Activated gamma-delta T cell treated with anti-CD3 and anti-CD28 coated beads, Interleukin-2, amount 50 U/mL, for 16 hours (primary cell): ENCODE measurements at regions not wholly inside any gene's neighbourhood (a gene's known extent, or its start where the extent isn't known, plus 50 kb on each side); places are given as distances from the start of the nearest gene placed in this dataset.

Source experiments
- DNase-seq: peaks from one replicate; pipeline ENCODE4 v3.0.0-alpha.2; 2020; ENCODE audit warnings: low read depth

DNA sequence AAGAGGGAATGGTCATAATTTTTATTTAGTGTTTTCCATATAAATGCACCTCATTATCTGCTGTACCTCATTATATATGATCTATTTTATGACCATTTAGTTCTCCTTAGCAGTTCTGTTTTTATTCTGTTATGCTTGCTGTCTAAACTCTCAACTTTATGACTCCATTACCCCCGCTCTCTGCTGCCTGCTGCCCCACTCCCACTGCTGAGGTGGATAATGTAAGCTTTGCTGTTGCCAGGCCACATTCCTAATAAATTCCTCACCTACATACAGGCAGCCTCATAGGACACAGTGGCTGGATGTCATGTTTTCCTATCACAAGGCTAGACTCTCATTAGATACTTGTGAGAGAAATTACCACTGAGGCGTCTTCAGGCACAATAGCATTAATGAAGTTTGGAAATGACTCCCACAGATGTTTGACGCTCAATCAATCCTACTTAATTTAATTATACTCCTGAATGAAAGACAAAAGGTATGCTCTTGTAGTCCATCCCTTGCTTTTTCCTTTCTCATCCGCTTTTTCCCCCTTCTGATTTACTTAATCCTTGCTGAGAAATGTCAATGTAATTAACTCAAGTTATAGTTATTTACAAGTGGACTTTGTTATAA lies 497.5 kb upstream of the IGFBP7 start:
- DNase-seq: no peak

DNA sequence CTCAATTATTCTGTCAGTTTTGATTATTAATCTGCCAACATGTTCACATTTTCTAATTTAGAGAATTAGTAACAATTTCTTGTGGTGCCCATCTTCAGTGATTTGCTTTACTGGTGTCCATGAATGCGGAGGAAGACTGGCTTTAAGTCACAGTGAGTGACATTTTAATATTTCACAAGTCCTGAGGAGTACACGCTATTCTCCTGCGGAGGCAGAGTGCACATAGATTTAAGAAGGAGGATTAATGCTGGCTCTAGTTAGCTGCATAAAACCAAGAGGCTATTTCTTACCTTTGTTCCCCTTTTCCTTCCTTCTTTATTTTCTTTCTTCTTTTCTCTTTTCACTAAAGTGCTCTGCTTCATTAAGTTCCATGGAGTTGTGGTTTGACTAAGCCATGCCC lies 495.2 kb upstream of the IGFBP7 start:
- DNase-seq: no peak

DNA sequence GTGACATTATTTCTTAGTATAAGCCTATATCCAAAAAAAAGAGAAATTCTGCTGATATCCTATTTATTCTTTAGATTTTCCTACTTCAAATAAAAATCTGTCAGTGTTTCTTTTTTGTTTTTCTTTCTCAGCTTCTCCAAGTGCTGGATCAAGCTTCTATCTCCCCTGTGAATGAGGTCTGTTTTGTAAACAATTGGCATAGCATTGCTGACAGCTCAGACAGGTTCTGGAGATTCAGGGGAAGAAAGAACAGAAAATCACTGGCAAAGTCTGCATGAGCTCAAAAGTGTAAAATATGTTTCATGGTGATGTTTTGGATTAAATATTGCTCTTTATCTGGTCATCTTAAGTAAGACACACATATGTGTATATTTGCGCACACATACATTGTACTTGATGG lies 492.0 kb upstream of the IGFBP7 start:
- no peak for DNase-seq

DNA sequence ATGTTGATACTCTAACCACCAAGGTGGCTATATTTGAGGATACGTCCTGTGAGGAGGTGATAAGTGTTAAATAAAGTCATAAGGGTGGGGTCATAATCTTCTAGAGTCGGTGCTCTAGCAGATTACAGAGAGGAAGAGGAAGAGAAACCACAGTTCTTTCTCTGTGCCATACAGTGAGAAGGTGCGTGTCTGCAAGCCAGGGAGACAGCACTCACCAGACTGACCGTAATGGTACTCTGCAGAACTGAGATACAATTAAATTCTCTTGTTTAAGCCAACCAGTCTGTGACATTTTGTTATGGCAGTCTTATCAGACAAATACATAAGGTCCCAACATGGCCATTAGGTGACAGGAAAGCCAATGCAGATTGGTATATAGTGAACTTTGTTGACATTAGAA lies 480.9 kb upstream of the IGFBP7 start:
- no peak for DNase-seq

DNA sequence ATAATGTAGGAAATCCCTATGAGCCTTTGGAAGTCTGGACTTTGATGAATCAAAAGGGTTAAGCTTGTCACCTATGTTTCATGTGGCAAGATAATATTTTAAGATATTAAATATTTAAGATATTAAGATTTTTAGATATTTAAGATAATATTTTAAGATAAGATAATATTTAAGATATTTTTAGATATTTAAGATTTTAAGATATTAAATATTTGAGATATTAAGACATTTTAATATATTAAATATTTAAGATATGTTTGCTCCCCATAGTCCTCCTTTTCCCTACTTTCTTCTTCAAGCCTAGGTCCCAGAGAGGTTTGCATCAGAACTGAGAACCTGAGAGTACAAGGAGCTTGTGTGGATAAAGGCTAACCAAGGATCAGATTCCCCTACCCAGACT lies 478.4 kb upstream of the IGFBP7 start:
- DNase-seq: no peak

DNA sequence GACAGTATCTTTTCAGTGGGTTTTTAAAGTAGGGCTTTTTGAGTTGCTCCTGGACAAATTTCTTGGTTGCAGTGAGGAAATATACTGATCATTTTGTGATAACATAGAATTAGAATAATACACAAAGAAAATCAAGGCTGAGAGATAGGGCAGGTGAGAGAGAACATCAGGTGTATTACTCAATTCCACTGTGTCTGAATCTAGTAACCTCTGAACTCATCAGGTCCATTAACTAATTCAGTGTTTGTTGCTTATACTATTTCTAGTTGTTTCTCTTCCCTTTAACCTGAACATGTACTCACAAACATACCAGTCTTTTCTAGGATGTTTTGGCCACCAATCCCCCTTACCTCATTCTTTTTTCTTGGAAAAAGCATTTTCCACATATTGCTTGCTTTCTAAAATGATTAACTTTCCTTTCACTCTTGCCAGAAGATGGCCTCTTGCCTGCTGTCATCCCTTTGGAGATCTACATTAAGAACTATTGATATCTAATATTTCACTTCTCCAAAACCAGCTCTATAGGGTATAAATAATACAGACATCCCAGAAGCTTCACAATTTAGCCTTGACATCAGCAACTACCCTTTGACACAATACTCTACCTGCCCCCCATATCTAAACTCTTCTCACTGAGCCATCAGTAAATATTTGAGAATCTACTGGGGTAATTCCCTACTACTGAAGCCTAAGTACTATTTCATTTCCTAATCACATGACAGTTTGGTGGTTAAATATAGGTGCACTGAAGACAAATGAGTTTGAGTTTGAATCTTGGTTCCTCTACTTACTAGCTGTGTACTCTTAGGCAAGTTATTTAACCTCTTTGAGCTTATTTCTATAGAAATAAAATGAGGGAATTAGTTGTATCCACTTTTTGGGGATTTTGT lies 470.8 kb upstream of the IGFBP7 start:
- no peak for DNase-seq

DNA sequence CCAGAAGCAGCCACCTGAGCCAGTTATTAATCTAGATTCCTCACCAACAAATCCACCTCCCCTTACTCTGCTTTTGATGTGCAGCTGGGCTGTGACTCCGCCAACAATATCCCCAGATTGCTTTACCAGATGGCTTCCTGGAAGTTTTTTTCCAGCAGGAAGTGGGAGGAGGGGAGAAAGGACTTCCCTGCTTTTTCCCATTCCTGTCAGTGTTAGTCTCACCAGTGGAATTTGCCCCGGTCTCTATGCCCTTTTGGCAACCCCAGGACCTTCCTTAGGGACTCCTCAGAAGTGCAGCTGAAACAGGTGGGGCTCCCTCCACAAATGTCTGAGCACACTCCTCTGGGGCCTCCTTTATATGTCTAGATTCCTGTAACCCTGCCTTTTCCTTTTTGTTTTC lies 465.2 kb upstream of the IGFBP7 start:
- no peak for DNase-seq

DNA sequence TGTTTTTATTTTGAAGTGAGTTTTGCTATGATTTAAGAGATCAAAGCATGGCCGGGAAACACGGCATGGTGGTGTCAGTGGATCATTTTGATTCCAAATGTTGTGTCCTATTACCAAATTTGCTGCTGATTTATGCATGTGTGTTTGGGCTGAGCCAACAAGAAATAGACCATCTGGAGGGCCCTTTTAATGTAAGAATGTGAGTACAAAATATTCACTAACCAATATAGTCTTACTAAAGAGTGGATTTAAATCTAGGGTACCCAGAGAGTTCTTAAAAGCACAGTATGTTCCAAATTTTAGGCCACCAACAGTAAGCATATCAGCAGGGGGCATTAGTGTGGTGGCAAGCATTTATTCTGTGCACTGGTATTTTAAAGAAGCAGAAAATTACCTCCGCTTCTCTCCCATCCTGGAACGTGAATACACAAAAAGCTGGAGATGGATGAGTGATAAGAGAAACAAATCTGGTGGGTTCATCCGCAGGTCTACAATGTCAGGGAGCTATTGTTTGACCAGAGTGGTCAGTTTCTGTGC lies 444.4 kb upstream of the IGFBP7 start:
- no peak for DNase-seq

DNA sequence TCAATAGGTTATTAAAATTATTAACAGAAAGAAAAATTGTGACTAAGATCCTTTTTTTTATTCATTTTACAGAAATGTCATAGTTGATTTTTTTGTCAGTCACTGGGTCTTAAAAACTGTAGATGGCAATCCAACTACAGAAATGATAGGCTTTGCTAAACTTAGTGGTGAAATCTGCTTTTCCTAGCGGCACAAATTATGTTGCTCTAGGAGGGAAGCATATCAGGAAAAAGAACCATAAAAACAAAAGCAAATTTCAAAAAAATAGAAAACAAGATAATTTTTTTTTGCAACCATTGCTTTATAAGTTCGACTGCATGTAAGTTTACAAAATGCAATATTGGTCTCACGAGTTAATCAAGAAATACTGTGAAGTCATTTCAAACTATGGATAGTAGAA lies 443.5 kb upstream of the IGFBP7 start:
- DNase-seq: no peak

DNA sequence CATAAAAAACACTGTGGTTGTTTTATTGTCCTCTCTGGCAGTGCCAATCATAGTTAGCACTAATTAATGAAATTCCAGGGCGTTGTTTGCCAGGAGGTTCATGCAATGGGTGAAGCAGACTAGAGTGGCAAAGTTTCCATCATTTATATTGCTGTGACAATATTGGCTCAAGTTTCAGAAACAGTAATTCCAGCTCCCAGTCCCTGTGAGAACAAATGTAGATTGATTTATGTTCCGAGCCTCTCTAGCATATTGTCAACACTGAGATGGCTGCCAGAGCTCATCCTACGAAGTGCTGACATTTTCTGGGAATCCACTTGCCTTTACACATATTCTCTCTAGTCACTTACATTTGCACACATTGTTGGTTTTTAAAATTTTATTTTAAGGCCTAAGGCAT lies 440.0 kb upstream of the IGFBP7 start:
- DNase-seq: no peak

DNA sequence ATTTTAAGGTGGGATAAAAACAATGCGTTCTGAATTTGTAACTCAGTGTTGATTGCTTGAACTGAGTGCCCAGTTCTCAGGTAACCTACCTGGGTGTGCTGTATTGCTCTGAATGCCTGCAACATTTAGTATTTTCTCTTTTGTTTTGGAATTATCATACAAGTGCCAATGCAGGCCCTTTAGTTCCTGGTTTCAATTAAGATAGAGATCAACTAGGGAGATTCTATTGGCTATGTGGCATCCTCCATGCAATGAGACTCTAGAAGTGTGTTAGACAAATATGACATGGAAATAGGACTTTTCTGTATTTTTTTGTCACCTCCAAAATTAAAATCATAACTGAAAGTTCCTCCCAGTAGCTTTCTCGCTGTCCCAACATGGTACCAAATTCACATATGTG lies 438.7 kb upstream of the IGFBP7 start:
- no peak for DNase-seq

DNA sequence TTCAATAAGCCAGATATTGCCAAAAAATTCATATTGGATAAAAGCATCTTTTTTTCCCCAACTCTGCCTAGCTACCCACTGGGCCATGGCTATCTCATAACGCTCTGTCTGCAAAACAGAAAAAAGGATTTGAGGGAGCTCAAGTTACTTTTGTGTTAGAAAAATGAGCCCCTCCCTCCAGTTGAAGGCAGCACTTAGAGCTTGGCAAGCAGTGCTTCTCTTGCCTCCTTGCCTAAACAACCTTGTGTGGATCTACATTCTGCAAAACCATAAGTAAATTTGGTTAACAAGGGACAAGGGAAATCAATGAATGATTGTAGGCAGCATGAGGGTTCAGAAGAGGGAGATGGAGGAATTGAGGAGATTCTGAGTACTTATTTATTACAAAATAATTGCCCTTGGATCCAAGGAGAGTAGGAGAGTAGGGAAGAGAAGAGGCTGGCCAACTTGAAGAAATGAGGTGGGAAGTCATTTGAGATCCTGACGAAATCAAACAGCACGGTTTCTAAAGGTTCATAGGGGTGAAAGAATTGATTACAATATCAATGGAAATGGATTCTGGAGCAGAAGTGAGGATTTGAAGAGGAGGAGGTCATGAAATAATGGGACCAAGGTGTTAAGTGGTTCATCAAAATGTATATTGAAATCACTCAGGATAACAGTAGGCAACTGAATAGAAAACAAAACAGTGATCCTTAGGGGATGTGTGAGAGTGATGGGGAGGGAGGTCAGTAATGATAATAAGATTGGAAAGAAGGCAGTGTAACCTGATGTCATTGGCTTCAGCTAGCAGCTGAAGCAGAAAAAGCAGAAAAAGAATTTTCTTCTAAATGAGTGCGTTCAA lies 434.8 kb upstream of the IGFBP7 start:
- no peak for DNase-seq

DNA sequence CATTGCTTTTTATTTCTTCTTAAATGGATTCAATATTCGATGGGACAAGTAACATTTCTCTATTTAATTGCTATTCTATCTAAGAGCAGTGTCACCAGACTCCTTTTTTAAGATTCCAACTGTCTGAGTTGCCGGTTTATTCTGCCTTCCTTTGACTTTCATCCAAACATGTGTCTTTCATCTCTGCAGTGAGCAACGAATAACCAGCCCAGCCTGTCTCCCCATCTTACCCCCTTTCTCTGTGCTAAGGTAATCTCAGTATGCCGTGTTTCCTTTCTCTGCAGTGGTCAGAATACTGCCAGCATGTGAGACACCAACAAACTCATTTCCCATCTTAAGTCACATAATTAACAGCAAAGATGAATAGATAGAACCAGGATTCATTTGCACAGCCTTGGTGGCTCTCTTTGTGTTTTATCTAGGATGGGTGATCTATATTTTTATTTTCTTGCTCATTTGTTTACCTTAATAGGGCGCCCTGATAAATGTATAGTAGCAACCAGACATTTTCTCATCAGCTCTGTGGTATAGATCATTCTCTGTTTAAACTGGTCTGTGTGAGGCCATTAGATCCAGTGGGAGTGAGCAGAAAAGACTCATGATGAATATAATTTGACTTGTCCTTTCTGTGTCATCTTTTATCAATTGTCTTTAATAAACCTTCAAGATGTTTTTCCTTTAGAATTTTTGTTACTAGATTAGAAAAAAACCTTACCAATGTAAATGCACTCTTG lies 394.8 kb upstream of the IGFBP7 start:
- no peak for DNase-seq

DNA sequence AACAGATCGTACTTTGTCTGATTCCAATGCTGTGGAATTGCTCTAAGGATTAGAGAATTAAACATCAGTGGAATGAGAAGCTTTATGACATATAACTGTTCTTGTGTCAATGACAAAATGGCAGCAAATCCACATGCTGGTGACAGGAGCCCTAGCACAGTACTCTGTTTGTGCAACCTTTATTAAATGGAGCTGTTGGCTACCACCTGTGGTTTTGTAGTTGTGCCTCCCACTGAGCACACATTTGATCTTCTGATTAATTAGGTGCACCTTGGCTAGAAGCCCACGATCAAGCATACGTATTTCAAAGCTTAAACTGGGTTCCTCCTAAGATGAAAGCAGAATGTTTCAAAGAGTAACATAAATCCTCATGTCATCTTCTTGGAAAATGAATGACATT lies 394.0 kb upstream of the IGFBP7 start:
- DNase-seq: no peak

DNA sequence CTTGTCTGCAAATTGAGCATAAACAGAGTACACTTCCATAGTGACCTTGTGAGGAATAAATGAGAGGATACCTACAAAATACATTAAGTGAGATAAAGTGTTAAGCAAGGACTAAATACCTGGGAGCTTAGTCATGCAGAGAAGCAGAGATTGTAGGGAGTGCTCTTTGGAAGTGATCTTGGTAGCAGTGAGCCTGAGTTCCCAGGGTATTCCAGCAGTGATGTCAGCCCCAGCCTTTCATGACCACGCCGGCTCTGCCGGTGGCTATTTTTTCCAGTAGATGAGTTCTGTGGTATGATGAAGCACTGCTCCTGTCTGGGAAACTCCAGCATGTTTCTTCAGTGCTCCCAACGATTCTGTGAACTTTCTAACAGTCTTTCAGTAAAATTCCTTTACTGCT lies 391.5 kb upstream of the IGFBP7 start:
- no peak for DNase-seq

DNA sequence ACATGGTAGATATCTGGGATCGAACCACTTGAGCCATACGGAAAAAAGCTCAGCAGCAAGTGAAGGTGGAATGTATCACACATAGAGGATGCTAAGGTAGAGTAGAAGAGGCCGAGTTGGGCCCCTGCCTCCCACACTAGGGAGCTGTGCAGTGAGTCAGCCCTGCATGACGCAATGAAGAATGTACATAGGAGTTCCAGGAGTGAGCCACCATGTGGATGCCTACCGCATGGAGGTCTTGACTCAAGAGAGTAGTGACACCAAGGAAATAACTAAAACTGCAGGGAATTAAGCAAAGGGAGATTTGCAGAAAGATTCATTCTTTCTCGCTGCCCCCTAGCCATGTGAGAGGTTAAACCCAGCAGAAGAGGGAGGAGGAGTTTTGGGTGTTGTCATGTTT lies 389.6 kb upstream of the IGFBP7 start:
- DNase-seq: no peak

DNA sequence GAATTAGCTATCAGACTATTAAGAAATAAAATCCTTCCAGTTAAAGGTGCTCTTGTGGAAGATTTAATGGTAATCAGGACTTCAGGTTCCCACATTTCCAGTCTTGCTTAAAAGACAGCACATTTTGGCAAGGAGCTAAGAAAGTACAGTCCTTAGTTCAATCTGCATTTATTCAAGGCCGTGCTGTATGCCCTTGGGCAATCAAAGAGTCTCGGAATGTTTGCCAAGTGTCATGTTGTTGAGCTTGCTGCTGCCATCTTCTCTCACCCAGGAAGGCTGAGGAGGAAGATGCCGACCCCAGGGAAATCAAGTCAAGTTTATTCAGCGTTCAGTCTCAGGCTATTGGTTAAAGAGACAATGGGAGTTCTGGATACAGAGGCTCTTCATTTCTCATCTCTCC lies 388.1 kb upstream of the IGFBP7 start:
- no peak for DNase-seq

DNA sequence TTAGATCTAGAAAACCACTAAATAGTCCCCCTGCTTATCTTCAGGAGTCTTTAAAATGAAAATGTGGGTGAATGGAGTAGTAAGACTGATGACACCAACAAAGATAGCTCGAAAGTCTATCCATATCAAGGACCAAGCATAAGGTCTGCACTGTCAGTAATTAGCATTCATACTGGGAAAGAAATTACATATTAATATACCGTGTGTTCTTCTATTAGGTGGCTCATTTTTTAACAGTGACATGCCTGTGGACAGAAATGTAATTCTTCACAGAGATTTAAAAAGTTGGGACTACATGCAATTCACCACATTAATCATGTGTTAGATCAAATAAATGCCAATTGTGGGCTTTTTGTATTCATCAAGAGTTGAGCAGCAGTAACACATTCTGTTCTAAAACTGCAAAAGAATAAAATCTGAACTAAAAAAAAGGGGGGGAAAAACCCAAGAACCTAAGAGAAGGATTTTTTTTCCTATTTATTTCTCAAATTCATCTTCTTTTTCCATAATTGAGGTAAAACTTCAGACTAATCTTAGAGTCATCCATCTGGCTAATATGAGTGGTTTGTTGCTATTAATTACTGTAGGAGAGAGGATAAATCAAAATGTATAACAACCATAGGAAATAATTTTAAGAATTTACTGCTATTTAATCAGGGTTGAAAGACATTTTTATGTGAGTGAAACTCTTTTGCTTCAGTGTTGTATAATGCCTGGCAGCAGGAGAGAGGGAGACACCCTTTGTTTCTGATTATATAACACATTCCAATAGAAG lies 386.7 kb upstream of the IGFBP7 start:
- DNase-seq: no peak

DNA sequence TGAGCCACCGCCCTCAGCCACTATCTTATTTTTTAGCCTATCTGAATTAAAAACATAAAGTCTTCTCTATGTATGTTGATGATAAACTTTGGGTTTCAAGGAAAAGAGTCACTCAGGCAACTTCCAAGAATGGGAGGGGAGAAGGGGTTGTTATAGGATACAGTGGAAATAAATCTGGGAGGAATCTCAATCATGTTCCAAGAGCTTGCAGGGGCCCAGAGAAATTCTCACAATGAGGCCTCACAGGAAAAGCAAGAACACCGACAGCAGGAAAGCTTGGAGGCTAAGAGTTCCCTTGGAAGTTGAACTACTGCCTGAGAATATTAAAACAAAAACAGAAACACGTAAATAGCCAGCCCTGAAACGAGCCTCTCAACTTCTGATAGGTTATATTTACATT lies 384.6 kb upstream of the IGFBP7 start:
- DNase-seq: no peak

DNA sequence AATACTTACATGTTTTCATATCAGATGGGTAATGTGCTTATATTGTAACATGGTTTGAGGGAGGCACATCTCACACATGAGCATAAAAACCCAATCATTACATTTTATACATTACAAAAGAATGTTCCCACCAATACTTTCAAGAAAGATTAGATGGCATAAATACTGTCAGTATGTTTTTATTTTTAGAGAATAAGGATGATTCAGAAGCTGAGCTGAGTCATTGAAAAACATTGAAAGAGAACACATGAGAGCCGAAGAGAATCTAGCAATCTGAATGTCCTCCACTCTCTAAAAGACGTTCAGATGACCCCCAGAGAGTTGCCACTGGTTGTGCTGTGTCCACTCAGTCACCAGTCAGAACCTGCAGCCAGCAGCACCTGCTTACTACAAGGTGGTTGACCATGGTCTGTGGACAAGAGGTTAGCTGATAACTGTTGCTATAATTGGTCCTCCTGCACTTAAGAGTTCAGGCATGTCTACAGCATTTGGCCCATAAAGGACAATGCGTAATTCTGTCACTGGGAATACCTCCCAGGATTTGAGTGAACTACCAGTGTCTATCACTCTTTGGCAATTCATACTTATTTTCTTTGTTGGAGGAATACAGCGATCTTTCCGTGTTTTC lies 382.2 kb upstream of the IGFBP7 start:
- no peak for DNase-seq

DNA sequence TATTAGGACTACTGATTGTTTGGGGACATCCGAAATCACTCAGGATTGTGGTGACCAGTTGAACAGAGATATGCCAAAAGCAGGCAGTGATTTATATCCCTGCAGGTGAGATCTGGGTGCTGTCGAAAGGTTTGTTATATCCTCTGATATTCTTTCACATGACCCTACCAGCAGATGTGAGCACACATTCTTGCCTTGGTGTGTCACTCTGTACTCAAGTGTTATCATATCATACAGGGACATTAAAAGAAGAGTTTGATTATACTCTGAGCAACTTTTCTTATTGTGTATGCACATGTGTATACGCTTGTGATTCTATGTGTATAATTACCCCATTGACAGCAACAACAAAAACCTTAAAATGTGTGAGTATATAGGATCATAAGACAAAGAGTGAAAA lies 381.2 kb upstream of the IGFBP7 start:
- no peak for DNase-seq
